ENCODE measurements at regions not wholly inside any gene's neighbourhood (a gene's known extent, or its start where the extent isn't known, plus 50 kb on each side); places are given as distances from the start of the nearest gene placed in this dataset.

GRCh38 chr11:121814962-121815361, 301.1 kb downstream of the BLID start:
- Mint-ChIP-seq H3K27ac (no peak overlapping the region), H3K4me1 (ENCODE audit: low read depth) (no peaks in the 10 kb centered on the region), H3K36me3 (ENCODE audit: low read depth) (no peaks in the 10 kb centered on the region), H3K4me3 (no peak overlapping the region), H3K9me3 (peaks cover 25% of the 10 kb centered on the region), H3K27me3 (no peaks in the 10 kb centered on the region)
- H3K4me1 ChIP-seq (ENCODE audit: insufficient read depth, low read length) = no peaks in the 10 kb centered on the region
- H3K9me3 ChIP-seq (ENCODE audit: control insufficient read depth in 1 of 2, insufficient read depth in 1 of 2, low read length in 2 of 2) = peaks cover 6 to 11% of the 10 kb centered on the region in 2 experiments
- H3K27ac ChIP-seq (ENCODE audit: low read depth in 1 of 2, low read length in 2 of 2) = no peak overlapping the region
- intact Hi-C loops (cut with DNase I, micrococcal nuclease) = no loop called here
- ChIA-PET CTCF (interaction anchor here (0.6 kb wide), 1 partner anchor 20 kb away, joined by 4 read pairs; no protein-coding TSS in a partner anchor), POLR2A (no interaction called here)
- no peak overlapping the region for H3K4me3 ChIP-seq (ENCODE audit: low read length)
- DNase-seq (no peak), ATAC-seq (ENCODE audit: poor library complexity) (no peak)
- H3K36me3 ChIP-seq (ENCODE audit: insufficient read depth, low read length) = no peaks in the 10 kb centered on the region
- no peaks in the 10 kb centered on the region for H3K27me3 ChIP-seq (ENCODE audit: control insufficient read depth in 1 of 2, insufficient read depth in 2 of 2, low read length in 2 of 2)
- no peak for TF ChIP-seq CTCF (IDR thresholded peaks at IDR 0.05)

- H3K4me3 Mint-ChIP-seq = no peak overlapping the region
- intact Hi-C loops (cut with DNase I, micrococcal nuclease) = no loop called here
- no peaks in the 10 kb centered on the region for H3K4me1 ChIP-seq (ENCODE audit: insufficient read depth, low read length)
- no peak overlapping the region for H3K27ac ChIP-seq (ENCODE audit: low read depth in 1 of 2, low read length in 2 of 2)
- ChIA-PET CTCF (interaction anchor here (0.6 kb wide), 1 partner anchor 19 kb away, joined by 4 read pairs; no protein-coding TSS in a partner anchor), POLR2A (no interaction called here)
- no peaks in the 10 kb centered on the region for H3K4me1 Mint-ChIP-seq (ENCODE audit: low read depth)
- DNase-seq (no peak), ATAC-seq (ENCODE audit: poor library complexity) (no peak)
- no peaks in the 10 kb centered on the region for H3K27me3 ChIP-seq (ENCODE audit: control insufficient read depth in 1 of 2, insufficient read depth in 2 of 2, low read length in 2 of 2)
- H3K4me3 ChIP-seq (ENCODE audit: low read length) = no peak overlapping the region
- peaks cover 27% of the 10 kb centered on the region for H3K9me3 Mint-ChIP-seq
- no peaks in the 10 kb centered on the region for H3K36me3 Mint-ChIP-seq (ENCODE audit: low read depth)
- TF ChIP-seq CTCF (IDR thresholded peaks at IDR 0.05) = no peak
- H3K36me3 ChIP-seq (ENCODE audit: insufficient read depth, low read length) = no peaks in the 10 kb centered on the region
- peaks cover 6 to 11% of the 10 kb centered on the region in 2 experiments for H3K9me3 ChIP-seq (ENCODE audit: control insufficient read depth in 1 of 2, insufficient read depth in 1 of 2, low read length in 2 of 2)
- H3K27me3 Mint-ChIP-seq = no peaks in the 10 kb centered on the region
- no peak overlapping the region for H3K27ac Mint-ChIP-seq
Measured at GRCh38 chr11:121814296-121814695, 301.7 kb downstream of the BLID start.

GRCh38 chr11:121810291-121810690, 305.7 kb downstream of the BLID start:
- intact Hi-C loops (cut with DNase I, micrococcal nuclease) = no loop called here
- Mint-ChIP-seq H3K36me3 (ENCODE audit: low read depth) (no peaks in the 10 kb centered on the region), H3K4me1 (ENCODE audit: low read depth) (no peaks in the 10 kb centered on the region), H3K27ac (no peak overlapping the region), H3K27me3 (no peaks in the 10 kb centered on the region), H3K9me3 (peaks cover 19% of the 10 kb centered on the region), H3K4me3 (no peak overlapping the region)
- ChIA-PET POLR2A (no interaction called here), CTCF (no interaction called here)
- H3K4me3 ChIP-seq (ENCODE audit: low read length) = no peak overlapping the region
- no peaks in the 10 kb centered on the region for H3K36me3 ChIP-seq (ENCODE audit: insufficient read depth, low read length)
- no peak for TF ChIP-seq CTCF (IDR thresholded peaks at IDR 0.05)
- no peaks in the 10 kb centered on the region for H3K4me1 ChIP-seq (ENCODE audit: insufficient read depth, low read length)
- H3K27ac ChIP-seq (ENCODE audit: low read depth in 1 of 2, low read length in 2 of 2) = no peak overlapping the region
- DNase-seq (no peak), ATAC-seq (ENCODE audit: poor library complexity) (no peak)
- H3K9me3 ChIP-seq (ENCODE audit: control insufficient read depth in 1 of 2, insufficient read depth in 1 of 2, low read length in 2 of 2) = peaks cover 6 to 11% of the 10 kb centered on the region in 2 experiments
- H3K27me3 ChIP-seq (ENCODE audit: control insufficient read depth in 1 of 2, insufficient read depth in 2 of 2, low read length in 2 of 2) = no peaks in the 10 kb centered on the region
